Activated T-helper 2 cell treated with anti-CD3 and anti-CD28 coated beads, Interferon-gamma antibody, Interleukin-2, Interleukin-4, amounts not matched to agents 10 μg/mL and 5 μg/mL and 100 μg/mL, durations not matched to agents 14 hours and 24 hours and 36 hours (primary cell): ENCODE measurements at regions not wholly inside any gene's neighbourhood (a gene's known extent, or its start where the extent isn't known, plus 50 kb on each side); places are given as distances from the start of the nearest gene placed in this dataset.

Experiments used
- DNase-seq: peaks from one replicate; pipeline ENCODE4 v3.0.0; 2021; ENCODE audit warnings: low spot score
- H3K27ac Mint-ChIP-seq: one replicate; pipeline ENCODE4 v1.8.0; 2021; ENCODE audit warnings: mixed read lengths
- H3K27me3 Mint-ChIP-seq: one replicate; pipeline ENCODE4 v1.8.0; 2021; ENCODE audit warnings: low read depth, mixed read lengths
- H3K36me3 Mint-ChIP-seq: one replicate; pipeline ENCODE4 v1.8.0; 2021; ENCODE audit warnings: low read depth, mixed read lengths
- H3K4me1 Mint-ChIP-seq: one replicate; pipeline ENCODE4 v1.8.0; 2021; ENCODE audit warnings: low read depth, mixed read lengths
- H3K4me3 Mint-ChIP-seq: one replicate; pipeline ENCODE4 v1.8.0; 2021; ENCODE audit warnings: low read depth, mild to moderate bottlenecking, moderate library complexity, mixed read lengths
- H3K9me3 Mint-ChIP-seq: one replicate; pipeline ENCODE4 v1.8.0; 2021; ENCODE audit warnings: mixed read lengths
- intact Hi-C: fragments of 100-400 bp; cut with micrococcal nuclease; formaldehyde crosslinking; loops from one replicate; pipeline ENCODE4 v1.15.1; 2023

- Mint-ChIP-seq H3K36me3 (no peaks in the 10 kb centered on the region), H3K27ac (no peak overlapping the region), H3K9me3 (peaks cover 64% of the 10 kb centered on the region), H3K4me1 (no peaks in the 10 kb centered on the region), H3K4me3 (no peak overlapping the region), H3K27me3 (no peaks in the 10 kb centered on the region)
- intact Hi-C loops: no loop called here
- no peak for DNase-seq
Observed at GRCh38 chr16:7171151-7171550, 161.5 kb upstream of the RBFOX1 start.

DNA sequence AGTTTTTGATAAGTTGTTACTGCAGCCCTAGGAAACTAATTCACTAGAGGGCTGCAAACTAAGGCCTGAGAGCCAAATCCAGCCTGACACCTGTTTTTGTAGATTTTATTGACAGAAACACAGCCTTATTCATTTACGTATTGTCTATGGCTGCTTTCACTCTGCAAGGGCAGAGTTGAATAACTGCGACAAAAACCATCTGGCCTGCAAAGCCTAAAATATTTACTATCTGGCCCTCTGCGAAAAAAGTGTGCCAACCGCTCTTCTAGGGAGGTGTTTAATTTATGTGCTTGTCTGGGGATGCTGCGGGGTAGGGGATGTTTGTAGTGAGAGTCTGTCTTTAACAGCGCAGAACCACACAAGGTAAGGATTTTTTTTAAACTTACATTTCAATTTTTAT lies 165.0 kb upstream of the RBFOX1 start:
- no peak for DNase-seq
- H3K9me3 Mint-ChIP-seq: peaks cover 52% of the 10 kb centered on the region
- no peaks in the 10 kb centered on the region for H3K27me3 Mint-ChIP-seq
- no peaks in the 10 kb centered on the region for H3K36me3 Mint-ChIP-seq
- H3K4me3 Mint-ChIP-seq: no peak overlapping the region
- intact Hi-C loops: no loop called here
- H3K4me1 Mint-ChIP-seq: no peaks in the 10 kb centered on the region
- no peak overlapping the region for H3K27ac Mint-ChIP-seq

- no peak overlapping the region for H3K27ac Mint-ChIP-seq
- no peak overlapping the region for H3K4me3 Mint-ChIP-seq
- no peaks in the 10 kb centered on the region for H3K36me3 Mint-ChIP-seq
- H3K9me3 Mint-ChIP-seq: peaks cover 45% of the 10 kb centered on the region
- H3K27me3 Mint-ChIP-seq: no peaks in the 10 kb centered on the region
- no peak for DNase-seq
- intact Hi-C loops: no loop called here
- no peaks in the 10 kb centered on the region for H3K4me1 Mint-ChIP-seq
Observed at GRCh38 chr16:7161891-7162290, 170.8 kb upstream of the RBFOX1 start.

DNA sequence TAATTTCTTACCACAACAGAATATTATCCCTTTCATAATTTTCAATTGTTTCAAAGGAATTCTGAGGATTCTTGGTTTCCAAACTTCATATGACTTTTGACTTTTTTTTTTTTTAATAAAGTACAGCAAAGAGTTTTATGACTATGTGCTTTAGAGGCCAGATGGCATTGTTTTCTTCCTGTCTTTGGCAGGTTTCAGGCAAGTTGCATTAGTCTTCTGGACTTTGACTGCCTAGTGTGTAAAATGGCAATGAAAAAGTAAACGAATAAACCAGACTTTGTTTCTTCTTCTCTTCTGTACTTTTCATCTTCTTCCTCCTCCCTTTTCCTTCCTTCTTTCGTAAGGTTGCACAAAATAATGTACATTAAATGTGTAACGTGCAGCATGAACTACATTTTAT lies 172.6 kb upstream of the RBFOX1 start:
- Mint-ChIP-seq H3K4me3 (no peak overlapping the region), H3K4me1 (no peaks in the 10 kb centered on the region), H3K36me3 (no peaks in the 10 kb centered on the region), H3K27me3 (no peaks in the 10 kb centered on the region), H3K27ac (no peak overlapping the region), H3K9me3 (peaks cover 39% of the 10 kb centered on the region)
- intact Hi-C loops: no loop called here
- DNase-seq: no peak

DNA sequence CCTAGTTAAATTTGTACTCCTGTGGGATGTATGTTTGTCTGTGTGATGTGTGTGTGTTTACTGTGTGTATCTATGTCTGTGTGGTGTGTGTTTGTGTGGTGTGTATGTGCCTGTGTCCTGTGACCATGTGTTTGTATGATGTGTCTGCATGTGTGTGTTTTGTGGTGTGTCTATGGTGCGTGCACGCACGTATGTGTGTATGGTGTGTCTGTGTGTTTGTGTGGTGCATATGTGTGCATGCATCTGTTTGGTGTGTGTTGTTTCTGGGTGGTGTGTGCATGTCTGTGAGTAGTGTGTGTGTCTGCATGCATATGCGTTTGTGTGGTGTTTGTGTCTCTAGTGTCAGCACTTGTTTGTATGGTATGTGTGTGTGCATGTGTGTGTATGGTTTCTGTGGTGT lies 174.2 kb upstream of the RBFOX1 start:
- no peaks in the 10 kb centered on the region for H3K4me1 Mint-ChIP-seq
- no peak overlapping the region for H3K27ac Mint-ChIP-seq
- DNase-seq: no peak
- intact Hi-C loops: no loop called here
- H3K4me3 Mint-ChIP-seq: no peak overlapping the region
- H3K9me3 Mint-ChIP-seq: peaks cover 52% of the 10 kb centered on the region
- no peaks in the 10 kb centered on the region for H3K27me3 Mint-ChIP-seq
- no peaks in the 10 kb centered on the region for H3K36me3 Mint-ChIP-seq

- H3K9me3 Mint-ChIP-seq: peaks cover 68% of the 10 kb centered on the region
- intact Hi-C loops: no loop called here
- no peaks in the 10 kb centered on the region for H3K36me3 Mint-ChIP-seq
- no peak overlapping the region for H3K4me3 Mint-ChIP-seq
- H3K27ac Mint-ChIP-seq: no peak overlapping the region
- no peaks in the 10 kb centered on the region for H3K4me1 Mint-ChIP-seq
- no peaks in the 10 kb centered on the region for H3K27me3 Mint-ChIP-seq
- DNase-seq: no peak
Observed at GRCh38 chr16:7150230-7150629, 182.4 kb upstream of the RBFOX1 start.

GRCh38 chr16:7148606-7149005 lies 184.0 kb upstream of the RBFOX1 start:
- intact Hi-C loops: no loop called here
- Mint-ChIP-seq H3K27me3 (no peaks in the 10 kb centered on the region), H3K4me3 (no peak overlapping the region), H3K36me3 (no peaks in the 10 kb centered on the region), H3K27ac (no peak overlapping the region), H3K4me1 (no peaks in the 10 kb centered on the region), H3K9me3 (peaks cover 65% of the 10 kb centered on the region)
- DNase-seq: no peak

DNA sequence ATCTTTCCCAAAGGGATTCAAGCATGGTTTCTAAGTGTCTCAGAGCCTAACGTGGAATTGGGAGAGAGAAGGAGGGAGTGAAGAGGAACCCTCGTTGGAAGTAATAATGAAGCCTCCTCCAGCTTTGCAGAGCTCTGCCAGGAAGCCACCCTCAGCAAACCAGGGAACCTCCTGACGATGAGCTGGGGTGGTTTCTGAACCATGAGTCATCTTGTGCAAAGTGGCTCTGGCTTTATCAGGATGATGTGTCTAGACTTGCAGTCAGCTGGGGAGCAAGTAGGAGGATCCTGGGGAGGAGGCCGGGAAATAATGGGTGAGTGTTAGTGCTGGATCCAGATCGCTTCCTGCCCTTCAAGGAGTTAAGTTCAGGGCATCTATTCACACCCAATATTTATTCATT lies 191.7 kb upstream of the RBFOX1 start:
- Mint-ChIP-seq H3K4me1 (no peaks in the 10 kb centered on the region), H3K36me3 (no peaks in the 10 kb centered on the region), H3K27ac (no peak overlapping the region), H3K9me3 (peaks cover 58% of the 10 kb centered on the region), H3K27me3 (no peaks in the 10 kb centered on the region), H3K4me3 (no peak overlapping the region)
- intact Hi-C loops: no loop called here
- no peak for DNase-seq

DNA sequence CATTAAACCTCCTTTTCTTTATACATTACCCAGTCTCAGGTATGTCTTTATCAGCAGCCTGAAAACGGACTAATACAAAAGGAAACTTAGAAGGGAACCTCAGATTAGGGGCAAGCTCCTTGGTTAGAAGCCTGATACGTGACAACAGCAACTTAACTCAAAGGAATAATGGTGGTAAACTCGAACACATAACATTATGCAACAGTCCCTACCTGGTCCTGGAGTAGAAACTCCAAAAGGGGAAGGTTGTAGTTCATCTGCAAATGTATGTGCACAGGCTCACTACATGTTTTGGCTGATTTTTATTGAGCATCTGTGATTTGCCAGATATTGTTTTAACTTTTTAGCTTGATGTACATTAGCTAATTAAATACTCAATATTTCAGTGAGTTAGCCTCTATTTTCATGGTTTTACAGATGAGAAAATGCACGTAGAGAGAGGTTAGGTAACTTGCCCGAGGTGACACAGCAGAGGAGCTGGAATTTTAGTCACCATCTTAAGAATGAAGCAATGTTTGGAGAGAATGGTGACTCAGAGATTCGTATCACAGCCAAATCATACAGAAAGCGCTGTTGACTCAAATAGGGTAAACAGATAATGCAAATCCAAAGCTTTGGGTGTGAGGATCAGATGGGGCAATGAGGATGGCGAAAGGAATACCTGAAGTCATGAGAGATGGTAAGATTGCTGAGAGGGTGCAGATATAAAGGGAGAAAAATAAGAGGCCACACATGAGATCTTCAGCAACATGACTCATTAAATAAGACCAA lies 194.9 kb upstream of the RBFOX1 start:
- no peak for DNase-seq
- H3K4me1 Mint-ChIP-seq: no peaks in the 10 kb centered on the region
- no peaks in the 10 kb centered on the region for H3K36me3 Mint-ChIP-seq
- no peaks in the 10 kb centered on the region for H3K27me3 Mint-ChIP-seq
- H3K4me3 Mint-ChIP-seq: no peak overlapping the region
- intact Hi-C loops: no loop called here
- no peak overlapping the region for H3K27ac Mint-ChIP-seq
- H3K9me3 Mint-ChIP-seq: peaks cover 59% of the 10 kb centered on the region

DNA sequence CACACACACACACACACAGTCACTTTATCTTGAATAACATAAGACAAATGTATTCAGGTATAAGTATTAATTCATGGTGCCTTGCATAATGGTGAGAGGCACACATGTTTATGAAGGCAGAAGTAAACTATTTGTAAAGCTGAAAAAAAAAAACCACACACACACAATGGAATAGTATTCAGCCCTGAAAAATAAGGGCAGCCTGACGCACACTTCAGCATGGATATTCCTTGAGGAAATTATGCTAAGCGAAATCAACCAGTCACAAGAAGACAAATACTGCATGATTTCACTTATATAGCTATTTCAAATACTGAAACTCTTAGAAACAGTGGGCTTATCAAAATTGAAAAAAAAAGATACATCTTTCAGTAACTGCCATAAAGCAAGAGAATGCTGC lies 200.2 kb upstream of the RBFOX1 start:
- intact Hi-C loops: no loop called here
- H3K36me3 Mint-ChIP-seq: no peaks in the 10 kb centered on the region
- DNase-seq: no peak
- peaks cover 40% of the 10 kb centered on the region for H3K9me3 Mint-ChIP-seq
- no peak overlapping the region for H3K4me3 Mint-ChIP-seq
- no peaks in the 10 kb centered on the region for H3K4me1 Mint-ChIP-seq
- H3K27me3 Mint-ChIP-seq: no peaks in the 10 kb centered on the region
- H3K27ac Mint-ChIP-seq: no peak overlapping the region

DNA sequence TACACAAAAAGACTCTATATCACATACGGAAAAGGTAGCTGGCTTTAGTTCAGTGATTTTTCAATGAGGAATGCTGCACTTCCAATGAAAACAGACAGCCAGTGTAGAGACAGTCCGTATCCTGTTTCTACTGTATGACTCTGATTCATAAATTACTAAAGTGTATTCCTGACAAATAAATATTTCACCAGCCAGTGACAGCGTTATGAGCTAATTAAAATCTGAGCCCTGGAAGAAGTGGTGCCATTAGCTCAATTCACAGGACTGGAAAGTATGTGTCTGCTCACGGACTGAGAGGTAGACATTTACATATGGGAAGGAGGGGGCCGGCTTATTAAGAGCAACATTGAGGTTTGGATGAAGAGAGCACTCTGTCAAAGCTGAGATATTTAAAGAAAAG lies 207.9 kb upstream of the RBFOX1 start:
- H3K4me1 Mint-ChIP-seq: no peaks in the 10 kb centered on the region
- peaks cover 44% of the 10 kb centered on the region for H3K9me3 Mint-ChIP-seq
- H3K4me3 Mint-ChIP-seq: no peak overlapping the region
- DNase-seq: no peak
- H3K27ac Mint-ChIP-seq: no peak overlapping the region
- no peaks in the 10 kb centered on the region for H3K27me3 Mint-ChIP-seq
- intact Hi-C loops: no loop called here
- no peaks in the 10 kb centered on the region for H3K36me3 Mint-ChIP-seq

DNA sequence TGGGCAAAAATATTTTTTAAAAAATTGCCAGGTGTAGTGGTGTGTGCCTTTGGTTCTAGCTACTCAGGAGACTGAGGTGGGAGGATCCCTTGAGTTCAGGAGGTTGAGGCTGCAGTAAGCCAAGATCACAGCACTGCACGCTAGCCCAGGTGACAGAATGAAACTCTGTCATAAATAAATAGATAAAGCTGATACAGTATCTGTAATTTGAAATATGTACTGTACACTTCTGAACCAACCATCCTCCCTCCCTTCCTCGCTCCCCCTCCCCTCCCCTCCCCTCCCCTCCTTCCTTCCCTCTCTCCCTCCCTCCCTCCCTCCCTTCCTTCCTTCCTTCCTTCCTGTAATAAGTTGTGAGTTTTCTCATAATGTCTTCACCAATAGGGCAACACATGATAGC lies 208.4 kb upstream of the RBFOX1 start:
- H3K36me3 Mint-ChIP-seq: no peaks in the 10 kb centered on the region
- H3K27ac Mint-ChIP-seq: no peak overlapping the region
- no peak overlapping the region for H3K4me3 Mint-ChIP-seq
- no peaks in the 10 kb centered on the region for H3K4me1 Mint-ChIP-seq
- no peaks in the 10 kb centered on the region for H3K27me3 Mint-ChIP-seq
- H3K9me3 Mint-ChIP-seq: peaks cover 43% of the 10 kb centered on the region
- intact Hi-C loops: no loop called here
- DNase-seq: no peak

DNA sequence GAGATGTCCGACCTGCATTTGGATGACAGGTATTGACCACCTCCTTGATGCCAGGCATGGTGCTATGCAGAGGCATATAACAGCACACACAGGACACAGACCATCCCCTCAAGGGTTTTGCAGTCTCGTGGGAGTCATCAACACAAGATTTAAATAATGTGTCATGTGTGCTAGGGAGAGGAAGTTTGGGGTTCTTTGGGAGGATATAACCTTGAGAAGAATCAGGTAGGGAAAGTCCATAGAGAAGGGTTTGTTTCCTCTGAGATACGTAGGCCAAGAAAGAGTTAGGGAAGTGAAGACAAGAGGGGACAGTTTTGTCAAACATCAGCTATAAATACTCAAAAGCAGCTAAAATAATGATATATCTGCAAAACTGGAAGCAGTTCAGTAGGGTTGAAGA lies 215.9 kb upstream of the RBFOX1 start:
- no peaks in the 10 kb centered on the region for H3K4me1 Mint-ChIP-seq
- DNase-seq: no peak
- H3K27ac Mint-ChIP-seq: no peak overlapping the region
- no peaks in the 10 kb centered on the region for H3K27me3 Mint-ChIP-seq
- H3K4me3 Mint-ChIP-seq: no peak overlapping the region
- H3K9me3 Mint-ChIP-seq: peaks cover 55% of the 10 kb centered on the region
- H3K36me3 Mint-ChIP-seq: no peaks in the 10 kb centered on the region
- intact Hi-C loops: no loop called here

DNA sequence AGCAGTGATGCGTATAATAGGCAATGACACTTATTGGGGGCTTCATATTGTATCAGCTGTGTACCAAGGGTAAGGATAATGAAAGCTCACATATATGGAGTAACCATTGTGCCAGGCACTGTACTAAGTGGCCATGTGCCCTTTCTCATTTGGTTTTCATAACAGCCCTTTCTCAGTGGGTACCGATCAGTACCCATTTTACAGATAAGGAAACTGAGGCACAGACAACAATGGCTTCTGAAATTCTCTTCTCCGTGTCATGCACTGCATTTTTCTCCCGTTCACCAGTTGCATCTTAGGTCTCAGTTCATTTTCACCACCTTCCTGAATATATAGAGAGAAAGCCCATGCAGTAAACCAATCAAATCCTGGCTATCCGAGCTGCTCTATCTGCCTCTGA lies 216.7 kb upstream of the RBFOX1 start:
- no peak overlapping the region for H3K4me3 Mint-ChIP-seq
- no peaks in the 10 kb centered on the region for H3K27me3 Mint-ChIP-seq
- intact Hi-C loops: no loop called here
- H3K27ac Mint-ChIP-seq: no peak overlapping the region
- no peak for DNase-seq
- no peaks in the 10 kb centered on the region for H3K4me1 Mint-ChIP-seq
- H3K36me3 Mint-ChIP-seq: no peaks in the 10 kb centered on the region
- H3K9me3 Mint-ChIP-seq: peaks cover 61% of the 10 kb centered on the region
